HG02571 (cell line): ENCODE measurements at regions not wholly inside any gene's neighbourhood (a gene's known extent, or its start where the extent isn't known, plus 50 kb on each side); places are given as distances from the start of the nearest gene placed in this dataset.

Source experiments
- ATAC-seq: cut with Tn5 transposase; IDR thresholded peaks from one replicate; pipeline ENCODE4 v1.9.1; 2021; ENCODE audit warnings: mild to moderate bottlenecking, moderate library complexity; ENCODE audit not compliant: unreplicated experiment

- no peak for ATAC-seq
These were observed 711.1 kb downstream of the HDGFL1 start for GRCh38 chr6:23280437-23280836.

- no peak for ATAC-seq
These were observed 713.1 kb downstream of the HDGFL1 start for GRCh38 chr6:23282252-23283021.

GRCh38 chr6:23293653-23294052 is 724.3 kb downstream of the HDGFL1 start:
- ATAC-seq = no peak

- ATAC-seq = no peak
These were observed 732.2 kb downstream of the HDGFL1 start for GRCh38 chr6:23301556-23301955.

GRCh38 chr6:23302514-23302913 is 733.1 kb downstream of the HDGFL1 start:
- no peak for ATAC-seq

- ATAC-seq = no peak
These were observed 736.1 kb downstream of the HDGFL1 start for GRCh38 chr6:23305325-23305943.

- no peak for ATAC-seq
These were observed 737.0 kb downstream of the HDGFL1 start for GRCh38 chr6:23306251-23306950.

- no peak for ATAC-seq
These were observed 738.1 kb downstream of the HDGFL1 start for GRCh38 chr6:23307516-23307915.

- no peak for ATAC-seq
These were observed 738.8 kb downstream of the HDGFL1 start for GRCh38 chr6:23308166-23308565.

GRCh38 chr6:23311211-23311610 is 741.8 kb downstream of the HDGFL1 start:
- no peak for ATAC-seq

- ATAC-seq = no peak
These were observed 746.8 kb downstream of the HDGFL1 start for GRCh38 chr6:23316131-23316530.

- no peak for ATAC-seq
These were observed 747.6 kb downstream of the HDGFL1 start for GRCh38 chr6:23316931-23317330.

GRCh38 chr6:23319582-23319981 is 750.2 kb downstream of the HDGFL1 start:
- no peak for ATAC-seq

GRCh38 chr6:23320471-23321015 is 751.2 kb downstream of the HDGFL1 start:
- ATAC-seq = no peak

- ATAC-seq = no peak
These were observed 754.5 kb downstream of the HDGFL1 start for GRCh38 chr6:23323897-23324296.

GRCh38 chr6:23325065-23325464 is 755.7 kb downstream of the HDGFL1 start:
- ATAC-seq = no peak

GRCh38 chr6:23327621-23328020 is 758.3 kb downstream of the HDGFL1 start:
- ATAC-seq = no peak

- no peak for ATAC-seq
These were observed 759.7 kb downstream of the HDGFL1 start for GRCh38 chr6:23329086-23329485.

- no peak for ATAC-seq
These were observed 761.3 kb downstream of the HDGFL1 start for GRCh38 chr6:23330632-23331031.

- ATAC-seq = no peak
These were observed 765.0 kb downstream of the HDGFL1 start for GRCh38 chr6:23334360-23334759.

GRCh38 chr6:23335894-23336293 is 766.5 kb downstream of the HDGFL1 start:
- no peak for ATAC-seq

- no peak for ATAC-seq
These were observed 769.9 kb downstream of the HDGFL1 start for GRCh38 chr6:23339268-23339667.
